ENCODE measurements at regions not wholly inside any gene's neighbourhood (a gene's known extent, or its start where the extent isn't known, plus 50 kb on each side); places are given as distances from the start of the nearest gene placed in this dataset.

GRCh38 chr3:18765662-18766061, 340.5 kb upstream of the SATB1 start:
- H3K36me3 ChIP-seq (ENCODE audit: insufficient read depth, low read length): no peaks in the 10 kb centered on the region
- no peak overlapping the region for H3K27ac ChIP-seq (ENCODE audit: low read depth, low read length)
- TF ChIP-seq CTCF (IDR thresholded peaks at IDR 0.05; ENCODE audit: extremely low read depth, low read depth, low read length): no peak

GRCh38 chr3:18765161-18765560, 340.0 kb upstream of the SATB1 start:
- Histone ChIP-seq H4K20me1 (ENCODE audit: insufficient read depth, low read length) (no peaks in the 10 kb centered on the region), H3K27me3 (ENCODE audit: insufficient read depth, low read length) (no peaks in the 10 kb centered on the region), H2AFZ (ENCODE audit: low read length) (no peak overlapping the region), H3K79me2 (ENCODE audit: insufficient read depth, low read length) (no peaks in the 10 kb centered on the region), H3K4me1 (ENCODE audit: insufficient read depth, low read length) (no peaks in the 10 kb centered on the region), H3K36me3 (ENCODE audit: insufficient read depth, low read length) (no peaks in the 10 kb centered on the region), H3K4me2 (ENCODE audit: insufficient read depth, low read length) (no peak overlapping the region), H3K4me3 (ENCODE audit: insufficient read depth, low read length) (no peak overlapping the region), H3K27ac (ENCODE audit: low read depth, low read length) (no peak overlapping the region), H3K9me3 (ENCODE audit: low read depth, low read length) (no peaks in the 10 kb centered on the region)
- no peak for DNase-seq (ENCODE audit: insufficient read length, low spot score, missing footprints)
- no peak for TF ChIP-seq CTCF (IDR thresholded peaks at IDR 0.05; ENCODE audit: extremely low read depth, low read depth, low read length)

More at GRCh38 chr3:18765662-18766061, 340.5 kb upstream of the SATB1 start:
- no peaks in the 10 kb centered on the region for H3K9me3 ChIP-seq (ENCODE audit: low read depth, low read length)
- H3K4me2 ChIP-seq (ENCODE audit: insufficient read depth, low read length): no peak overlapping the region
- H3K79me2 ChIP-seq (ENCODE audit: insufficient read depth, low read length): no peaks in the 10 kb centered on the region
- H3K4me3 ChIP-seq (ENCODE audit: insufficient read depth, low read length): no peak overlapping the region
- H3K4me1 ChIP-seq (ENCODE audit: insufficient read depth, low read length): no peaks in the 10 kb centered on the region
- H4K20me1 ChIP-seq (ENCODE audit: insufficient read depth, low read length): no peaks in the 10 kb centered on the region
- no peak for DNase-seq (ENCODE audit: insufficient read length, low spot score, missing footprints)
- no peak overlapping the region for H2AFZ ChIP-seq (ENCODE audit: low read length)
- no peaks in the 10 kb centered on the region for H3K27me3 ChIP-seq (ENCODE audit: insufficient read depth, low read length)

GRCh38 chr3:18761530-18761929, 336.4 kb upstream of the SATB1 start:
- H3K36me3 ChIP-seq (ENCODE audit: insufficient read depth, low read length): no peaks in the 10 kb centered on the region
- DNase-seq (ENCODE audit: insufficient read length, low spot score, missing footprints): no peak
- H3K27ac ChIP-seq (ENCODE audit: low read depth, low read length): no peak overlapping the region
- H3K4me2 ChIP-seq (ENCODE audit: insufficient read depth, low read length): no peak overlapping the region
- no peak overlapping the region for H3K4me3 ChIP-seq (ENCODE audit: insufficient read depth, low read length)
- no peaks in the 10 kb centered on the region for H3K4me1 ChIP-seq (ENCODE audit: insufficient read depth, low read length)
- no peak for TF ChIP-seq CTCF (IDR thresholded peaks at IDR 0.05; ENCODE audit: extremely low read depth, low read depth, low read length)
- H2AFZ ChIP-seq (ENCODE audit: low read length): no peak overlapping the region
- no peaks in the 10 kb centered on the region for H4K20me1 ChIP-seq (ENCODE audit: insufficient read depth, low read length)
- no peaks in the 10 kb centered on the region for H3K79me2 ChIP-seq (ENCODE audit: insufficient read depth, low read length)
- no peaks in the 10 kb centered on the region for H3K27me3 ChIP-seq (ENCODE audit: insufficient read depth, low read length)
- no peaks in the 10 kb centered on the region for H3K9me3 ChIP-seq (ENCODE audit: low read depth, low read length)

GRCh38 chr3:18758047-18758704, 333.0 kb upstream of the SATB1 start:
- no peak for DNase-seq (ENCODE audit: insufficient read length, low spot score, missing footprints)
- H3K27me3 ChIP-seq (ENCODE audit: insufficient read depth, low read length): no peaks in the 10 kb centered on the region
- no peaks in the 10 kb centered on the region for H3K79me2 ChIP-seq (ENCODE audit: insufficient read depth, low read length)
- no peak overlapping the region for H3K27ac ChIP-seq (ENCODE audit: low read depth, low read length)
- no peak overlapping the region for H3K4me3 ChIP-seq (ENCODE audit: insufficient read depth, low read length)
- no peak overlapping the region for H2AFZ ChIP-seq (ENCODE audit: low read length)
- no peak for TF ChIP-seq CTCF (IDR thresholded peaks at IDR 0.05; ENCODE audit: extremely low read depth, low read depth, low read length)
- H3K4me2 ChIP-seq (ENCODE audit: insufficient read depth, low read length): no peak overlapping the region
- H4K20me1 ChIP-seq (ENCODE audit: insufficient read depth, low read length): no peaks in the 10 kb centered on the region
- no peaks in the 10 kb centered on the region for H3K9me3 ChIP-seq (ENCODE audit: low read depth, low read length)
- no peaks in the 10 kb centered on the region for H3K36me3 ChIP-seq (ENCODE audit: insufficient read depth, low read length)
- no peaks in the 10 kb centered on the region for H3K4me1 ChIP-seq (ENCODE audit: insufficient read depth, low read length)

Data from osteoblast (primary cell).